WI38 (cell line): ENCODE measurements at regions not wholly inside any gene's neighbourhood (a gene's known extent, or its start where the extent isn't known, plus 50 kb on each side); places are given as distances from the start of the nearest gene placed in this dataset.

Experiments used
- H3K4me3 ChIP-seq: 2 replicates; pipeline ENCODE4 v1.5.1; 2011; ENCODE audit warnings: low read depth, mild to moderate bottlenecking, control low read depth, low read length
- TF ChIP-seq, protein P1 (sequence below): IDR thresholded peaks from 2 replicates; pipeline ENCODE4 v1.5.1; 2012; ENCODE audit warnings: low read depth, mild to moderate bottlenecking, control low read depth, low read length

DNA sequence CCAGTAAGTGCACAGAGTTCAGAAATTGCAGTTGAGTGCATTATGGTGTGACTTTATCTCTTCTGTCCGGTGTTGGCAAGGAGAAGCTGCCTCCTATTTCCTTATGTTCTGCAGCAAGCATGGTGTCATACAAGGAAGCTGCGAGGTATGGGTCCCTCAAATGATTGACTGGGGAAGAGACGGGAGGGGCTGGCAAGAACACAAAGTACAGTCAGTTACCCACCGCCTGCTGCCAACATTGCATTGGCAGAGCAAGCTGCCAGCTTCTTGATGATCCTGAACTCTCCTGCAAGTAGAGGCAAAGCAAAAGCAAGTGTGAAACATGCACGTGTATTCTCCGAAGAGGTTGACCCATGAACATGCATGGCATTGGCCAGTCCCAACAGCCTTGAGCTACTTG is 1013.6 kb downstream of the UQCRFS1 start:
- no peak overlapping the region for H3K4me3 ChIP-seq
- TF ChIP-seq, protein P1, sequence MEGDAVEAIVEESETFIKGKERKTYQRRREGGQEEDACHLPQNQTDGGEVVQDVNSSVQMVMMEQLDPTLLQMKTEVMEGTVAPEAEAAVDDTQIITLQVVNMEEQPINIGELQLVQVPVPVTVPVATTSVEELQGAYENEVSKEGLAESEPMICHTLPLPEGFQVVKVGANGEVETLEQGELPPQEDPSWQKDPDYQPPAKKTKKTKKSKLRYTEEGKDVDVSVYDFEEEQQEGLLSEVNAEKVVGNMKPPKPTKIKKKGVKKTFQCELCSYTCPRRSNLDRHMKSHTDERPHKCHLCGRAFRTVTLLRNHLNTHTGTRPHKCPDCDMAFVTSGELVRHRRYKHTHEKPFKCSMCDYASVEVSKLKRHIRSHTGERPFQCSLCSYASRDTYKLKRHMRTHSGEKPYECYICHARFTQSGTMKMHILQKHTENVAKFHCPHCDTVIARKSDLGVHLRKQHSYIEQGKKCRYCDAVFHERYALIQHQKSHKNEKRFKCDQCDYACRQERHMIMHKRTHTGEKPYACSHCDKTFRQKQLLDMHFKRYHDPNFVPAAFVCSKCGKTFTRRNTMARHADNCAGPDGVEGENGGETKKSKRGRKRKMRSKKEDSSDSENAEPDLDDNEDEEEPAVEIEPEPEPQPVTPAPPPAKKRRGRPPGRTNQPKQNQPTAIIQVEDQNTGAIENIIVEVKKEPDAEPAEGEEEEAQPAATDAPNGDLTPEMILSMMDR: no peak

DNA sequence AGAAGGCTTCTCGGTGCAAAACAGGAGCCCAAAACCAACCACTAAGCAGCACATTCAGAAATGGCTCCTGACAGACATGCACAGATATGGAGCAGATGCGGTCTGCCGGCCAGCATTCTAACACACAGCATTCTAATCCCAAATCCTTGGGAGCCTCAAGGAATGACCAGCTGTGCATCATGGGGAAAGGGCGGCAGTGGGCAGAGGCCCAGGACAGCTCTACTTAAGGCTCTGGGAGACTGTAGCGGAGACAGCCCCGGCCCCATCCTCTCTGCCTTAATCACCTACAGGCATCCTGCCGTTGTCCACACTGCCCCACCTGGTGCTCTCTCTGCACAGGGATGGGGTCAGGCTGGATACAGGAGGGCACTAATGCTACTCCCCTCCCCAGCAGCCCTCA is 1016.0 kb downstream of the UQCRFS1 start:
- TF ChIP-seq, protein P1: no peak

DNA sequence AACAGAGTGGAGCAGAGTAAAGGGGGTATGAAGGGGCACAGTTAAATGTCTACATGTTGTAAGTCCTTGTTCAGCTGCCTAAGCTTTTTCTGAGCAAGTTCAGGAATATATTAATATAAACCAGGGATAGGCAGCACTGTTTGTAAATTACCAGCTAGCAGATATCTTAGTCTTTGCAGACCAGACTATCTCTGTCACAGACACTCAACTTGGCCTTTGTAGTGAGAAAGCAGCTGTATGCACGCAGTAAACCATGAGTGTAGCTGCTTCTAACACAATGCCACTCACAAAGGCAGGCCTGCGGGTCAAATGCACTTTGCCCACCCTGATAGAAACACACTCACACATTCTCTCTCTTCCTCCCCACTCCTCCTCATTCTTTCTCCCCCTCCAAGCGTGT is 1016.9 kb downstream of the UQCRFS1 start:
- H3K4me3 ChIP-seq: no peak overlapping the region
- TF ChIP-seq, protein P1: no peak

More for the DNA sequence above, 1016.0 kb downstream of the UQCRFS1 start:
- no peak overlapping the region for H3K4me3 ChIP-seq

DNA sequence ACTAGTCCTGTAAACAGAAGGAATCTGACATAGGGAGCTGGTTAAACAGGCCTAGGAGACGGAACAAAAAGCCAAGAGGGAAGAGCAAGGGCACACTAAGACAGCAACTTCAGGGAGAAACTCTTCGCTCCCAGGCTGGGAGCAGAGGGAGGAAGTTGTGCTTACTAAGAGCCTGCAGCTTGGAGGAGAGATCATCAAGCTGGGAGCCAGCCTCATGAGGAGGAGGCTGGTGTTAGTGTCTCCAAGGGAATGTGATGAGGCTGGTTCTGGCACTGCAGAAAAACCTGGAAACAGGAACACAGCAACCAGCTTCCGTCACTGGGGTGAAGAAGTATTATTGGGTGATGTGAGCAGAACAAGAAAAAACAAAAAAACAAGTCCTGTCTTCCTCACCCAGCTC is 1027.3 kb downstream of the UQCRFS1 start:
- TF ChIP-seq, protein P1: no peak
- H3K4me3 ChIP-seq: no peak overlapping the region

DNA sequence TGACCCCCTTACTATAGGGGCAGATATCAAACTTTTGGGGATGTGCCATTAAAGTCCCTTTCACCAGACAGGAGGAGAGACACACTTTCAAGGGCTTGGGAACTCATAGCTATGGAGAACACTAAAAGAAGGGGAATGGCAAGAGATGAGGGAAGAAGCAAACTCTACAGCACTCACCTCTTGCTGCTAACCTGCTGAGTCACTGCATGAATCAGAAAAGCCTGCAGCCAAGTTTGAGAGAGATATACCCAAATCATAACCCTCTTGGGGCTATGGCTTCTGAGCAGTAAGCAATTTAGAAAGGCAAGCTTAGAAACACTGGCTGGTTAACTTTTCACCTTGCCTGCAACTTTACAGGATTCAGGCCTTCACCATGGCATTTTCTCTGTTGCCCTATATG is 1028.0 kb downstream of the UQCRFS1 start:
- no peak overlapping the region for H3K4me3 ChIP-seq
- TF ChIP-seq, protein P1: no peak

DNA sequence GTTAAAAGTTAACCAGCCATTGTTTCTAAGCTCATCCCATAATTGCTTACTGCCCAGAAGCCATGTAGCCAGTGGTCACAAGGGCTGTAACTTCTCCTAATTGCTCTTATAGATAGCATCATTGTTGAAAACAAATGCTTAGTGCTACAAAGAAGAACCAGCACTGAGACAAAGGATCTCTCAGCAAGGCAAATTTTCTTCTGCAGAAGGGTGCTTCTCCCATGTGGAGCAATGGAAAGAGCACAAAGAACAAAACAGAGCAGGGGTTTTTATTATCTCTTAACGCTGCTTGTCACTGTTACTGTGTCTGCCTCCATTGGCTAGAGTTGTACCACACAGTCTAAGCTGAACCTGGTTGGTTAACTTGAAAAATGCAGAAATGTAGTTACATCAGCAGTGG is 1036.8 kb downstream of the UQCRFS1 start:
- H3K4me3 ChIP-seq: no peak overlapping the region
- TF ChIP-seq, protein P1: no peak

DNA sequence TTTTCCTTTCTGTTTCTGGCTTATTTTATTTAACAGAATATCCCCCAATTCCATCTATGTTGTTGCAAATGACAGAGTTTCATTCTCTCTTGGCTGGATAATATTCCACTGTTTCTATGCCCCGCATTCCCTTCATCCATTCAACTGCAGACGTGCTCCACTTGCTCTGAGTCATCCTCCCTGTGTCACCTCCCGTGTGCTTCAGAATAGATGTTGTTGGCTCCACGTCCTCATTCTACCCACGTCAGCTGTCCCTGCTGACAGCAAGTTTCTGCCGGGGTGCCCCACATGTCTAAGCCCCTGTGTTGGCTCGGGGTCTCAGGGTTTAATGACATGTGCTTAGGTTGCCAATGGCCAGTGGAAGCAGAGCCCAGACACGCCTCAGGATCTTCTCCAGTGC is 1041.0 kb downstream of the UQCRFS1 start:
- TF ChIP-seq, protein P1: no peak
- no peak overlapping the region for H3K4me3 ChIP-seq
